ENCODE measurements at regions not wholly inside any gene's neighbourhood (a gene's known extent, or its start where the extent isn't known, plus 50 kb on each side); places are given as distances from the start of the nearest gene placed in this dataset.
"Not testable (repeated sequence)": the region's sequence is repeated elsewhere in the genome, so short reads cannot be mapped to it uniquely, and the experiment has no call there.

- Mint-ChIP-seq H3K9me3 (no peaks in the 10 kb centered on the region), H3K27ac (no peak overlapping the region), H3K4me3 (no peak overlapping the region), H3K4me1 (ENCODE audit: low read depth in 2 of 2) (no peaks in the 10 kb centered on the region), H3K36me3 (ENCODE audit: insufficient read depth) (no peaks in the 10 kb centered on the region), H3K27me3 (peaks cover 36 to 64% of the 10 kb centered on the region in 2 donors)
- DNase-seq: no peak
- ATAC-seq (replicated peaks): no peak
Measured at GRCh38 chr12:46963191-46963590, 116.2 kb upstream of the PCED1B start.

GRCh38 chr12:46963977-46964971 lies 115.1 kb upstream of the PCED1B start:
- no peak overlapping the region for H3K27ac Mint-ChIP-seq
- peaks cover 41 to 70% of the 10 kb centered on the region in 2 donors for H3K27me3 Mint-ChIP-seq
- no peak for DNase-seq
- no peak overlapping the region for H3K4me3 Mint-ChIP-seq
- H3K9me3 Mint-ChIP-seq: no peaks in the 10 kb centered on the region
- H3K36me3 Mint-ChIP-seq (ENCODE audit: insufficient read depth): no peaks in the 10 kb centered on the region
- no peak for ATAC-seq (replicated peaks)
- no peaks in the 10 kb centered on the region for H3K4me1 Mint-ChIP-seq (ENCODE audit: low read depth in 2 of 2)

GRCh38 chr12:46965137-46965536 lies 114.3 kb upstream of the PCED1B start:
- H3K27ac Mint-ChIP-seq: no peak overlapping the region
- peaks cover 35 to 68% of the 10 kb centered on the region in 2 donors for H3K27me3 Mint-ChIP-seq
- H3K36me3 Mint-ChIP-seq (ENCODE audit: insufficient read depth): no peaks in the 10 kb centered on the region
- no peaks in the 10 kb centered on the region for H3K9me3 Mint-ChIP-seq
- ATAC-seq (replicated peaks): no peak
- H3K4me1 Mint-ChIP-seq (ENCODE audit: low read depth in 2 of 2): no peaks in the 10 kb centered on the region
- DNase-seq: no peak
- H3K4me3 Mint-ChIP-seq: no peak overlapping the region

- Mint-ChIP-seq H3K9me3 (no peaks in the 10 kb centered on the region), H3K27me3 (peaks cover 30 to 68% of the 10 kb centered on the region in 2 donors), H3K27ac (no peak overlapping the region), H3K4me3 (no peak overlapping the region), H3K36me3 (ENCODE audit: insufficient read depth) (no peaks in the 10 kb centered on the region), H3K4me1 (ENCODE audit: low read depth in 2 of 2) (no peaks in the 10 kb centered on the region)
- DNase-seq: no peak
- no peak for ATAC-seq (replicated peaks)
Measured at GRCh38 chr12:46965880-46966279, 113.5 kb upstream of the PCED1B start.

- Mint-ChIP-seq H3K36me3 (ENCODE audit: insufficient read depth) (no peaks in the 10 kb centered on the region), H3K4me1 (ENCODE audit: low read depth in 2 of 2) (no peaks in the 10 kb centered on the region), H3K27ac (no peak overlapping the region), H3K27me3 (peaks cover 59 to 94% of the 10 kb centered on the region in 2 donors), H3K4me3 (no peak overlapping the region), H3K9me3 (no peaks in the 10 kb centered on the region)
- DNase-seq (no peak), ATAC-seq (replicated peaks) (no peak)
Measured at GRCh38 chr12:46970636-46971035, 108.8 kb upstream of the PCED1B start.

- H3K36me3 Mint-ChIP-seq (ENCODE audit: insufficient read depth); H3K4me1 Mint-ChIP-seq (ENCODE audit: low read depth in 2 of 2); DNase-seq; H3K9me3 Mint-ChIP-seq; H3K4me3 Mint-ChIP-seq; H3K27ac Mint-ChIP-seq; ATAC-seq (replicated peaks): not testable (repeated sequence)
- peaks cover 73 to 89% of the 10 kb centered on the region in 2 donors for H3K27me3 Mint-ChIP-seq
Measured at GRCh38 chr12:46973937-46974336, 105.5 kb upstream of the PCED1B start.

GRCh38 chr12:46977871-46978375 lies 101.5 kb upstream of the PCED1B start:
- Mint-ChIP-seq H3K4me3 (no peak overlapping the region), H3K4me1 (ENCODE audit: low read depth in 2 of 2) (no peaks in the 10 kb centered on the region), H3K9me3 (no peaks in the 10 kb centered on the region), H3K36me3 (ENCODE audit: insufficient read depth) (no peaks in the 10 kb centered on the region), H3K27me3 (peaks cover 67 to 68% of the 10 kb centered on the region in 2 donors), H3K27ac (no peak overlapping the region)
- DNase-seq (no peak), ATAC-seq (replicated peaks) (no peak)

GRCh38 chr12:46981622-46982021 lies 97.8 kb upstream of the PCED1B start:
- H3K4me1 Mint-ChIP-seq (ENCODE audit: low read depth in 2 of 2): peaks cover 4% of the 10 kb centered on the region in 2 donors
- ATAC-seq (replicated peaks): no peak
- no peaks in the 10 kb centered on the region for H3K36me3 Mint-ChIP-seq (ENCODE audit: insufficient read depth)

GRCh38 chr12:46982629-46983392 lies 96.6 kb upstream of the PCED1B start:
- no peak overlapping the region for H3K27ac Mint-ChIP-seq
- peaks cover 57 to 72% of the 10 kb centered on the region in 2 donors for H3K27me3 Mint-ChIP-seq
- H3K4me1 Mint-ChIP-seq (ENCODE audit: low read depth in 2 of 2): peaks cover 4% of the 10 kb centered on the region in 2 donors
- no peak overlapping the region for H3K4me3 Mint-ChIP-seq
- ATAC-seq (replicated peaks): no peak
- no peaks in the 10 kb centered on the region for H3K36me3 Mint-ChIP-seq (ENCODE audit: insufficient read depth)
- DNase-seq: no peak
- no peaks in the 10 kb centered on the region for H3K9me3 Mint-ChIP-seq

More at GRCh38 chr12:46981622-46982021, 97.8 kb upstream of the PCED1B start:
- no peaks in the 10 kb centered on the region for H3K9me3 Mint-ChIP-seq
- no peak for DNase-seq
- H3K27me3 Mint-ChIP-seq: peaks cover 57 to 69% of the 10 kb centered on the region in 2 donors
- no peak overlapping the region for H3K4me3 Mint-ChIP-seq
- no peak overlapping the region for H3K27ac Mint-ChIP-seq

GRCh38 chr12:46983393-46983793 lies 96.0 kb upstream of the PCED1B start:
- H3K9me3 Mint-ChIP-seq: no peaks in the 10 kb centered on the region
- DNase-seq (no peak), ATAC-seq (replicated peaks) (no peak)
- H3K36me3 Mint-ChIP-seq (ENCODE audit: insufficient read depth): no peaks in the 10 kb centered on the region
- no peak overlapping the region for H3K27ac Mint-ChIP-seq
- peaks cover 57 to 74% of the 10 kb centered on the region in 2 donors for H3K27me3 Mint-ChIP-seq
- peaks cover 4% of the 10 kb centered on the region in 2 donors for H3K4me1 Mint-ChIP-seq (ENCODE audit: low read depth in 2 of 2)
- H3K4me3 Mint-ChIP-seq: no peak overlapping the region

GRCh38 chr12:46983959-46984841 lies 95.2 kb upstream of the PCED1B start:
- H3K4me1 Mint-ChIP-seq (ENCODE audit: low read depth in 2 of 2): peaks cover 4% of the 10 kb centered on the region in 2 donors
- H3K27ac Mint-ChIP-seq: no peak overlapping the region
- no peak overlapping the region for H3K4me3 Mint-ChIP-seq
- peaks cover 59 to 78% of the 10 kb centered on the region in 2 donors for H3K27me3 Mint-ChIP-seq
- H3K36me3 Mint-ChIP-seq (ENCODE audit: insufficient read depth): no peaks in the 10 kb centered on the region
- no peaks in the 10 kb centered on the region for H3K9me3 Mint-ChIP-seq
- DNase-seq: peak; percentile 11 to 33 (median 14)
- ATAC-seq (replicated peaks): peak; percentile 65

GRCh38 chr12:46985816-46986215 lies 93.6 kb upstream of the PCED1B start:
- H3K36me3 Mint-ChIP-seq (ENCODE audit: insufficient read depth): no peaks in the 10 kb centered on the region

GRCh38 chr12:46988122-46988521 lies 91.3 kb upstream of the PCED1B start:
- not testable (repeated sequence) for H3K36me3 Mint-ChIP-seq (ENCODE audit: insufficient read depth); ATAC-seq (replicated peaks); H3K4me3 Mint-ChIP-seq; H3K4me1 Mint-ChIP-seq (ENCODE audit: low read depth in 2 of 2); H3K9me3 Mint-ChIP-seq; H3K27ac Mint-ChIP-seq; DNase-seq
- H3K27me3 Mint-ChIP-seq: peaks cover 69 to 93% of the 10 kb centered on the region in 2 donors

More at GRCh38 chr12:46985816-46986215, 93.6 kb upstream of the PCED1B start:
- no peak overlapping the region for H3K4me3 Mint-ChIP-seq
- peaks cover 4% of the 10 kb centered on the region in 2 donors for H3K4me1 Mint-ChIP-seq (ENCODE audit: low read depth in 2 of 2)
- H3K9me3 Mint-ChIP-seq: no peaks in the 10 kb centered on the region
- H3K27me3 Mint-ChIP-seq: peaks cover 74 to 94% of the 10 kb centered on the region in 2 donors
- no peak for DNase-seq
- H3K27ac Mint-ChIP-seq: no peak overlapping the region
- ATAC-seq (replicated peaks): no peak
